Stimulated activated CD4-positive, alpha-beta T cell treated with anti-CD3 and anti-CD28 coated beads, Interleukin-15, amount 100 ng/mL, for 1 hour (primary cell): ENCODE measurements at regions not wholly inside any gene's neighbourhood (a gene's known extent, or its start where the extent isn't known, plus 50 kb on each side); places are given as distances from the start of the nearest gene placed in this dataset.
A peak's percentile ranks its signal among the peaks of the same experiment; 100 is the strongest.
"Not testable (repeated sequence)": the region's sequence is repeated elsewhere in the genome, so short reads cannot be mapped to it uniquely, and the experiment has no call there.

ENCODE experiments used
- DNase-seq, 2 donors: peaks; one replicate each; pipeline ENCODE4 v3.0.0-alpha.2; 2020; ENCODE audit warnings: low read depth in 1 of 2, low spot score in 1 of 2

DNA sequence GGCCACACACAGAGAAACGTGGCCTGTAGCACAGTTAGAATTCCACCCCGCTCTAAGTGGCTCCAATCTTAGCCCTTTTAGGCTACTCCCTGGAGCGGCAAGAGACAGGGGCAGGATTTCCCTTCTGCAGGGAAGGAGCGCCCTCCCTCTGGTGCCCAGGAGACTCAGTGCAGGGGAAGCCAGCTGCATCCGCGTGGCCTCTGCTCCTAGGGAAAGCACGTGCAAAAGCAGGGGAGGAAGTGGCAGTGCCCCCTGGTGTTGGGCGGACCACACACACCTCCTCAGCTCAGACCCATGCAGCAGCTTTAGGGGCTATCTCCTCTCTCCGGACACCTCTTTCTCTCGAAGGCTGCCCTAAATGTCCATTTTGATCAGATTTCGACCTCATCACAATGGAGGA is 50.0 kb downstream of the SPRING1 start:
- peak in 1 of 2 donors; percentile 12 for DNase-seq

DNA sequence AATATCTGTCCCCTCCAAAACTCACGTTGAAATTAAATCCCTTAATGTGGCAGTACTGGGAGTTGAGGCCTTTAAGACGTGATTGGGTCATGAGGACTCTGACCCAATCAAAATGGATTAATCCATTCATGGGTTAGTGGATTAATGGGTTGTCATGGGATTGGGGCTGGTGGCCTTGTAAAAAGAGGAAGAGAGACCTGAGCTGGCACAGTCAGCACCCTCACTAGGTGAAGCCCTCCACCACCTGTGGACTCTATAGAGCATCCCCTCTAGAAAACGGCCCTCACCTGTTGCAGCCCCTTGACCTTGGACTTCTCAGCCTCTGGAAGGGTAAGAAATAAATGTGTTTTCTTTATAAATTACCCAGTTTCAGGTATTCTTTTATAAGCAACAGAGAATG is 53.0 kb downstream of the SPRING1 start:
- no peak for DNase-seq

DNA sequence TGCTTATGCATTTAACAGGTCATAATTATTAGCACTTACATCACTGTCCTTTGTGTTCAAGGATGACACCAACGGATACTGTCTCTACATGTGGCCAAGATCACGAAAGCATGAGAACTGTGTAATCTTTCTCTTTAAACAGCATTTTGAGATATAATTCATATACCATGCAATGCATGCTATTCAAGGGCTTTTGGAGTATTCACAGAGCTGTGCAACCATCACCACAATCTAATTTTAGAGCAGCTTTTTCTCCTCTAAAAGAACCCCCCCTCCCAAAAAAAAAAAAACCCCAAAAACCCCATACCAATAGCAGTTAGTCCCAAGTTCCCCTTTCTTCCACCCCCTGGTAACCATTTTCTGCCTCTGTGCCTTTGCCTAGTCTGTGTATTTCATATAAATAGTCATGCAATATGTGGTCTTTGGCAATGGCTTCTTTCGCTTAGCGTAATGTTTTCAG is 60.6 kb downstream of the SPRING1 start:
- DNase-seq = no peak

DNA sequence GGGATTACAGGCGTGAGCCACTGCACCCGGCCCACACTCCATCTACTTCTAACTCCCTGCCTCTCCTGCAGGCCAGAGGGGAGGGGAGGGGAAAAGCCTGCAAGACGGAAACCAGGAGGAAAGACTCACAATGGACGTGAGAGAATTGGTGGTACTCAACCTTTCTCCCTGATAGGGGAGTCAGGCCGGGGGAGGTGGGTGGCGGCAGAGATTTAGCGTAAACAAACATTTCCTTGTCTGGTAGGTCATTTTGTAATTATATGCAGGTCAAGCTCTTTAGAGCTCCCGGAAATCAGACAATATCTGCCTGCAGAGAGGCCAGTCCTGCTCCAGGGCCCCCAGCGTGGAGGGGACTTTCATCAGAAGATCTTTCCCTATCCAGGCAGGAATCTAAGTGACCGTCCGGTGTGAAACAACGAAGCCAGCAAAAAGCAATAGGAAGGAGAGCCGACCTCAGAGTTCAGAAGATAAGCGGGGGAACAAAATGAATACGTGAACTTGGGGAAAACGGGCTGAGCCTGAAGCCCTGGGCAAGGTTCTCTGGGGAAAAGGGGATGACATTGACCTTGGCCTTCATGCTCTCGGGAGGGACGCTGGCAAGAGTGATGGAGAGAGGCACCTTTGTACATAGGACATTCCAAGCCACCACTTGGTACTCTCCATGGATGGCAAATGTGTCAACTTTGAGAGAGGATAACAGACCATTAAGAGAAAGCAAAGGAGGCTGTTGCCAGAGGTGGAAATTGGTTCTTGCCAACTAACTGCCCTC is 62.3 kb downstream of the SPRING1 start:
- DNase-seq = no peak

DNA sequence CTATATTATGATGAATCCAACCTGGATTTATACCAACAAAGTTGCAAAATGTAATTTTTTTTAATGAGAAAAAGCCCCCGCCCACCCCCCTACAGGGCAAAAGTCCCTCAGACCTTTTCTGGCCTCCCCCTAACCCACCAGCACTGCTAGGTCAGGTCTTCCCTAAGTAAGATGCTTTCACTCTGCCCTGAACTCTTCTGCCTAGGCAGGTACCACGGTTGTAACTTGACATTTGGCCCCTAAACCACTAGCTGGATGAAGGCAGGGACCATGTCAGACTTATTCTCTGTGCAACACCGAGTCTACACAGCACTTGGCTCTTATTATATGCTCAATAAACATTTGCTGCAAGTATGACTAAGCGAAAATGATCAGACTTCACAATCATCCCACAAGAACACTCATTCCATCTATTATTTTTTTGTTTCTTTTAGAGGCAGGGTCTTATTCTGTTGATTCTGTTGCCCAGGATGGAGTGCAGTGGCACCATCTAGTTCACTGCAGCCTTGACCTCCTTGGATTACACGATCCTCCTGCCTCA is 63.2 kb downstream of the SPRING1 start:
- DNase-seq = no peak

DNA sequence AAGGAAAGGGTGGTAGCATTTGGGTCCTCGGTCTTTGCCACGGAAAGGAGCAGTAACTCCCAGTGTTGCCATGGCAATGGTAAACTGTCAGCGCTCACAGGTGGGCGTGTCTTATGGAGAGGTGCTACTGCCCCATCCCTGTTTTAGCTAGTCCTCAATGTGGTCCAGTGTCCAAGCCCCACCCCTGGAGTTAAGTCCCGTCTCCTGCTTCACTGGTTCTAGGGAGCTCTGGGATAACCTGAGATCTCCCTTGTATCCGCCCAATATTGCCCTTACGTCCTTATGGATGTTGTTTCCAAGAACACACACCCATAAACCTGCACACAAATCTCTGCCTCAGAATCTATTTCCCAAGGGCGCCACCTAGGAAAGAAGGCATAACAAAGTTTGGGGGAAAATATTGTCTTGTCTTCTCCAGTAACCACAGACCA is 64.2 kb downstream of the SPRING1 start:
- DNase-seq = no peak

DNA sequence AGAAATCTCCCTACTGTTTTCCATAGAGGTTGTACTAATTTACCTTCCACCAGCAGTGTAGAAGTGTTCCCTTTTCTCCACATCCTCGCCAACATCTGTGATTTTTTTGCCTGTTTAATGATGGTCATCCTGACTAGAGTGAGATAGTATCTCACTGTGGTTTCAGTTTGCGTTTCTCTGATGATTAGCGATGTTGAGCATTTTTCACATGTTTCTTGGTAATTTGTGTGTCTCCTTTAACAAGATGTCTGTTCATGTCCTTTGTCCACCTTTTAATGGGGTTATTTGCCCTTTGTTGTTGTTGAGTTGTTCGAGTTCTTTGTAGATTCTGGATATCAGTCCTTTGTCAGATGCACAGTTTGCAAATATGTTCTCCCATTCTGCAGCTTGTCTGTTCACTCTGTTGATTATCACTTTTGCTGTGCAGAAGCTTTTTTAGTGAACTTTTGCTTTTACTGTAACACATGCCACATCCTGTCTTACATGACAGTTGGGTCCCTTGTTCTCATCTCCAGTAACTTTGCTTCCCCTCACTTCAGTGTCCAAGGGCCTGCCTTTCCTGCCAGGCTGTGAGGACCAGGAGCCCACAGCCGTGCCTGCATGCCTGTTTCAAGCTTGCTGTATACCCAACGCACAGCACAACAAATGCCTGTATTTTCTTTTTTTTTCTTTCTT is 64.9 kb downstream of the SPRING1 start:
- no peak for DNase-seq

DNA sequence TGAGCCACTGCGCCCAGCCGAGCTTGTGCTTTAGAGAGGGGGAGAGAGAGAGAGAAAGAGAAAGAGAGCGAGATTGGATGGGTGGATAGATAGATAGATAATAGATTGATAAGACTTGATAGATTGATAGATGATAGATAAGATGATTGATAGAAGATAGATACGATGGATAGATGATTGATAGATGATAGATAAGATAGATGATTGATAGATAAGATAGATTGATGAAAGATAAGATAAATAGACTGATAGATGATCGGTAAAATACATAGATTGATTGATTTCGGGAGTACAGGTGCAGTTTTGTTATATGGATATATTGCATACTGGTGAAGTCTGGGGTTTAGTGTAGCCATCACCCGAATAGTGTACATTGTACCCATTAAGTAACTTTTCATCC is 65.9 kb downstream of the SPRING1 start:
- DNase-seq = no peak

DNA sequence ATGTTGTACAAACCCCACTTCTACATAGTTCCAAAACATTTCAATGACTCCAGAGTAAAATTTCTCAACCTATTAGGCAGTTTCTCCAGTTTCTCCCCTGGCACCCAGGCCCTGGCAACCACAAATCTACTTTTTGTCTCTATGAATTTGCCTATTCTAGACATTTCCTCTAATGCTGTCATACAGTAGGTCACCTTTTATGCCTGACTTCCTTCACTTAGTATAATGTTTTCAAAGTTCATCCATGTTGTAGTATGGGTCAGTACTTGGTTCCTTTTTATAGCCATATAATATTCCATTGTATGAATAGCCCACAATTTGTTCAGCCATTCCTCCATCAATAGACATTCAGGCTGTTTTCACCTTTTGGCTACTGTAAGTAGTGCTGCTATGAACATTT is 67.0 kb downstream of the SPRING1 start:
- no peak for DNase-seq

DNA sequence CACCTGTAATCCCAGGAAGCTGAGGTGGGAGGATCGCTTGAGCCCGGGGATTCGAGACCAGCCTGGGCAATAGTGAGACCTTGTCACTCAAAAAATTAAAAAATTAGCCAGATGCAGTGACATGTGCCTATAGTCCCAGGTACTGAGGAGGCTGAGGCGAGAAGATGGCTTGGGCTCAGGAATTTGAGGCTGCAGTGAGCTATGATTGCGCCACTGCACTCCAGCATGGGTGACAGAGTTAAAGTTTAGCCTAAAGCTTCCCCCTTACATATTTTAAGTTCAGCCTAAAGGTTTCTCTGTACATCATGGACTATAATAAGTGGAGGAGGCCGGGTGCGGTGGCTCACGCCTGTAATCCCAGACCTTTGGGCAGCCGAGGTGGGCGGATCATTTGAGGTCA is 70.1 kb downstream of the SPRING1 start:
- no peak for DNase-seq

DNA sequence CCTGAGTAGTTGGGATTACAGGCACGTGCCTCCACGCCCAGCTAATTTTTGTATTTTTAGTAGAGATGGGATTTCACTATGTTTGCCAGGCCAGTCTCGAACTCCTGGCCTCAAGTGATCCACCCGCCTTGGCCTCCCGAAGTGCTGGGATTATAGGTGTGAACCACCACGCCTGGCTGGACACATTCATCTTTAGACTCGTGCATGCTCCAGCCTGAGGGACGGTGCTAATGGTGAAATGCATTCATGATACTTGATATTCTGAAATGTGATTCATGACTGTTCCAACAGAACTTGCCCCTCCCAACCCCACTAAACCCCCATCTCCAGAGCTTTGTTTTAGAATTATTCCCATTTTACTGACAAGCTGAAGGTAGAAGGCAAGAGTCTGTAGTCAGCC is 71.0 kb downstream of the SPRING1 start:
- not testable (repeated sequence) for DNase-seq

DNA sequence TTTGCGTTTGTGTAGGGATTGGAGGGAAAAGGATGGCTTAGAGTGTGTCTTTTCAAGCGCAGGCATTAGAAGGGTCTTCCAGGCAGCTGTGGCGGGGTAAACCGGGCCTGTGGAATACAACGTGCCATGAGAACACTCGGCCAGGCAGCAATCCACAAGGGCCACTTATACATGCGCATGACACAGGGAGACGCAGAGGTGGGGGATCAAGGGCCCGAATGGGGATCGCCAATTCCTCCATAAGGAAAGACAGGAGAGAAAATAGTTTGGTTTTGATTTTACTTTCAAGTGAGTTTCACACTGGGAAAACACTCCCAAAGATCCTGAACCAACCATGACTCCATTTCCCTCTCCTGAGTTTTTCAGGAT is 71.6 kb downstream of the SPRING1 start:
- no peak for DNase-seq

DNA sequence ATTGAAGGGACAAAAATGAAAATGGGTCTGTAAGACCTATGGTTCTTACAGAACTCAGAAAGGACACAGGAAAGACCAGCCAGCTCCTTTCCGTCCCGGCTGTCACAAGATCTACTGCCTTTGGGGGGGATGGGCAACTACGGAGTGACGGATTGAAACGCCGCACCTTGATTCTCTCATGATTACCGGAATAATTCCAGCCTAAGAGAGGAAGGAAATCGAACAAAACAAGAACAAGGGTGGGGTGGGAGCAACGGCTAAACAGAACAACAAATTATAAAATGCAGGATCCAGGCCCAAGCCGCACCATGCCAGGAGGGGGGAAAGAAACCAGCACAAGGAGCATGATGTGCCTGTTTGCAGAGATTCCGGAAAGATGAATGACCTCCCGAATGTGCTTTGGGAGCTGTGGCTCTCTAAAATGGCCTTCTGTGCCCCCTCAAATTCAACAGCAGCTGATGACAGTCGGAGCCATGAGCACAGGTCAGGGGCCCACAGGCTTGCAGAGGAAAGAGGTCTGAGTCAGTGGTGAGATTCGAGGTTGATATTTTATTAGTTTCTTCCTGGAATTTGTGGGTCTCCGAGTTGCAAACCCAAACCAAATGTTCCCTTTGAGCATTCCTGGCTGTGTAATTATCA is 72.1 kb downstream of the SPRING1 start:
- no peak for DNase-seq

DNA sequence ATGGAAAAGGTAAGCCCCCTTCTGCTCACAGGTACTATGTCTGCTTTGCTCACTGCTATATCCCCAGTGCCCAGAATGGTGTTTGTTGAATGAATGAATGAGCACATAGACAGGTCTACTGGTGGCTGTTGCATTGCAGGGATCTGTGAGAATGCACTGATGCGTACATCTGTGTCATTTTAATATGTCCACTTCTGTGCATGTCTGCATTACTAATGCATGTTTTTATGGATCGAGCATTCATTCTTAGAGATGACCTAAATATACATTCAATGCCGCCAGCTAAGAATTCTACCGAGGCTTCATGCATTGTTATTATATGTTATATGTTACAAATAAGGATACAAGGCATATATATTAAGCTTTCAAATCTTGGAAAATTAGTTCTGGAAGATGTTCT is 73.8 kb downstream of the SPRING1 start:
- no peak for DNase-seq

DNA sequence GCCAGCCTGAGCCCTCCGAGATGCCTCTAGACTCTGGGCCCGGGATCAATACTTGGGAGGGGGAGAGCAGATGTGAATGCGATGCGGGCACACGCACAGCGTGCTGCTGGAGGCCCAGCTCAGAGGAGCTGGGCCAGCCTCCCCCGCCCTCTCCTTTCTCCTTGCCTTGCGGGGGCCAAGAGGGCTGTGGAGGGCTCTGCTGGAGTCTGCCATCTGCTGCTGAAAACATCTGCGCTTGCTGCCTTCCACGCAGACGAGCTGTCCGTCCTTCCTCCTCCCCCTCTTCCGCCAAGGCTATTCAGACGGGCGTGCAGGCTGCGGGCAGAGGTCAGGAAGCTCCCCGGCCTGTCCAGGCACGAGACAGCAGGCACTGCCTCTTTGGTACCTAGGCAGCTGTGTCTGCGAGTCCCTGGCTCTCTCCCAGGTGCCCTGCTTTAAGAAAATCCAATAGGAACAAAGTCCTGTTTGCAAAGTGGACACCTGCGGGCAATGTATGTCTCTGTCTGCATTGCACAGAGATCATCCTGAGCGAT is 75.2 kb downstream of the SPRING1 start:
- no peak for DNase-seq

DNA sequence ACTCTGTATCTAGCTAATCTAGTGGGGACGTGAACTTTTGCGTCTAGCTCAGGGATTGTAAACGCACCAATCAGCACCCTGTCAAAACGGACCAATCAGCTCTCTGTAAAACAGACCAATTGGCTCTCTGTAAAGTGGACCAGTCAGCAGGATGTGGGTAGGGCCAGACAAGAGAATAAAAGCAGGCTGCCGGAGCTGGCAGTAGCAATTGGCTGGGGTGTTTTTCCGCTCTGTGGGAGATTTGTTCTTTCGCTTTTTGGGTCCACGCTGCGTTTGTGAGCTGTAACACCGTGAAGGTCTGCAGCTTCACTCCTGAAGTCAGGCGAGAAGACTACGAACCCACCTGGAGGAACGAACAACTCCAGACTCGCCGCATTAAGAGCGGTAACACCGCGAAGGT is 76.5 kb downstream of the SPRING1 start:
- DNase-seq = no peak

DNA sequence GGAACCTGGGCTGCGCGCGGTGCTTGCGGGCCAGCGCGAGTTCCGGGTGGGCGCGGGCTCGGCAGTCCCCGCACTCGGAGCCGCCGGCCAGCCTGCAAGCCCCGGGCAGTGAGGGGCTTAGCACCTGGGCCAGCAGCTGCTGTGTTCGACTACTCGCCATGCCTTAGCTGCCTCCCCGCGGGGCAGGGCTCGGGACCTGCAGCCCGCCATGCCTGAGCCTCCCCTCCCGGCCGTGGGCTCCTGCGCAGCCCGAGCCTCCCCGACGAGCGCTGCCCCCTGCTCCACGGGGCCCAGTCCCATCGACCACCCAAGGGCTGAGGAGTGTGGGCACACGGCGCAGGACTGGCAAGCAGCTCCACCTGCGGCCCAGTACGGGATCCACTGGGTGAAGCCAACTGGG is 77.1 kb downstream of the SPRING1 start:
- not testable (repeated sequence) for DNase-seq

DNA sequence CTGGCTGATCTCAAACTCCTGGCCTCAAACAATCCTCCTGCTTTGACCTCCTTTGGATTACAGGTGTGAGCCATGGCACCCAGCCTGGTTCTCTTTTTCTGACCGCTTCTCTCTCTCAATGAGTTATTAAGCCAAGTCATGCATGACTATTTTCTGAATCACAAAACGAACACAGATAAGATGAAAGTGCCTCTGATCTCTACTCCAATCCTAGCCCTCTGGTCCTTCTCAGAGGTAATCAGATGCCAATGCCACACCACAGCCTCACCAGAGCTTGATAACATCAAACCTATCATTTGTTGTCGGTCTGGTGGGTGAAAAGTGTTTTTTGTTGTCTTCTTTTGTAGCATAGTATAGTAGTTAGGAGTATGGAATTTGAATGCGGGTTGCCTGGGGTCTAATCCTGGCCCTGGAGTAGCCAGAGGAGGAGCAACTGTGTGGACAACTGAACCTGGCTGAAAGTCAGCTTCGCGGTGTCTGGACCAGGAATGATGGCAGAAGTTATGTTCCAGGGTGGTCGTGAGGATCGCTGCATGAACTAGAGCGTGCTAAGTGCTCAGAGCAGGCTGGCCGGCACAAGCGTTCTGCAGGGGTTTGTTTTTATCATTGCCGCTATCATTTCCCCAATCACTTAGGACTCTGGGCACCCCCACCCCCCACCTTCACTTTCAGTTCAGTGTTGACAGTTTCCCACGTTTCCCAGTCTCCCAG is 77.9 kb downstream of the SPRING1 start:
- no peak for DNase-seq

DNA sequence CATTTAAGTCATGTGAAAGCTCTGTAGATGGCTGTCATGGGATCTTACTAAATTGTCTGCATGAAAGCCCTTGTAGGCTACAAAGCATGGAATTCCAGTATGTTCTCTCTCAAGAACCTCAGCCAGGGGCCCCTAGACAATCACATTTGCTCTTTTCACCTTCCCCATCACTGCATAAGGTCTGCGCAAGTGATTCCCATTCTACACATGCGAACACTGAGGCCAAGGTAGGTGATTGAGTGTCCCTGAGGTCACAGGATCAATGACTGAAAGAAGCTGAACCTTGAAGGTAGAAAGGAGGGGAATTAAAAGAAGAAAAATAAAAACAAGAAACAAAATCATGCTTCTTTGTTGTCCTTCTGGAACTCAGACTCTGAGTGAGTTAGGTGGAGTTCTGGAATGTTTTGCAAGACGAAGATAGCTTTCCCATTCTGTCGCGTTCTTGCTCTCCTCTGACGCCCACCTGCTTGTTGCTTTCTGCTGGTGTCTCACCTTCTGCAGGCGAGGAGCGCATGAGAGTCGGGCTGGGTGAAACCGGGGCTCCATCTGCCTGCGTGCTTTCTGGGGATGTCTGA is 79.9 kb downstream of the SPRING1 start:
- DNase-seq = no peak

DNA sequence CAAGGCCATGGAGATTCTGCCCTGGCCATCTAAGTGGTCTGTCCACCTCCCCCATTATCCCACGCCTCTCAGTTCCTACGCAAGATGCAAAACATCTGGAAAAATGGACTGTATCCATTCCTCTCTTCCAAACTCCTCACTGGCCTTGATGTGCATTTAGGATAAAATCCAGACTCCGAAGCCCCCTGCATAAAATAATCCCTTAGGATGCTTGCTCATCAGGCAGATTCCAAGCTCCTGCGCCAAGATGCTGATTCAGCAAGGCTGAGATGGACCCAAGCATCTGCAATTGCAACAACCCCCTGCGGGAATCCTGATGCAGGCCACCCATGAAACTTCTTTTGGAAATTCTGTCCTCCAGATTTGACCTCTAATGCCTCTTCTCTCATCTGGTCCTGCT is 81.6 kb downstream of the SPRING1 start:
- no peak for DNase-seq

DNA sequence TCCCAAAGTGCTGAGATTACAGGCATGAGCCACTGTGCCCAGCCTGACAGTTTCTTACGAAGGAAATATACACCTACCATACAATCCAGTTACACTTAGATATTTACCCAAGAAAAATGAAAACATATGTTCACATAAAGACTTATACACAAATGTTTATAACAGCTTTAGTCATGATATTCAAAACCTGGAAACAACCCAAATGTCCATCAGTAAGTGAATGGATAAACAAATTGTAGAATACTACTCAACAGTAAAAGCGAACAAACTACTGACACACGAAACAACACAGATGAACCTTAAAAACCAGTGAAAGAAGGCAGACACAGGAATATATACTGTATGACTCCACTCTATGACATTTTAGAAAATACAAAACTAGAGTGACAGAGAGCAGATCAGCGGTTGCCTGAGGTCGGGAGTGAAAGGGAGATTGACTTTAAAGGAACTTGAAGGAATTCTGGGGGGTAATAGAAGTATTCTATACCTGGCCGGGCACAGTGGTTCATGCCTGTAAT is 83.6 kb downstream of the SPRING1 start:
- no peak for DNase-seq
